K562 (cell line): ENCODE measurements at regions not wholly inside any gene's neighbourhood (a gene's known extent, or its start where the extent isn't known, plus 50 kb on each side); places are given as distances from the start of the nearest gene placed in this dataset.

Experiments
- ATAC-seq: fragments of 200-7000 bp; cut with Tn5 transposase; 3 replicates; pipeline ENCODE4 v1.9.1; 2020; ENCODE audit warnings: moderate library complexity
- BruUV-seq: library from RNA; stranded (reverse); fragments of 400-500 nt; replicated peaks from 2 replicates; lab custom pipeline; 2021; lab: Mats Ljungman, UMichigan
- CTCF ChIA-PET: fragments of 300-600 bp; formaldehyde crosslinking; extraction: SDS; loops from one replicate; lab custom pipeline; 2021; ENCODE audit warnings: low intra/inter-chr PET ratio; lab: Yijun Ruan, JAX
- POLR2A ChIA-PET: fragments of 300-600, 350-650 bp; sonication (Branson Sonifier 250); formaldehyde crosslinking; extraction: SDS; loops from one replicate; lab custom pipeline; 2021; ENCODE audit warnings: antibody characterized with exemption, inconsistent platforms; lab: Yijun Ruan, JAX
- DNase-seq, 4 experiments: peaks; one replicate each; pipeline versions ENCODE4 v3.0.0 to v3.0.0-alpha.2; 2011 to 2018; ENCODE audit warnings: low spot score in 3 of 4, mixed read lengths in 3 of 4; ENCODE audit errors: extremely low read depth in 1 of 4
- FAIRE-seq: peaks from 2 replicates; lab custom pipeline; 2011; peaks lifted over from hg19 to GRCh38; lab: Jason Lieb, UNC
- H2AFZ ChIP-seq: 2 replicates; pipeline ENCODE4 v1.6.0; 2011; ENCODE audit warnings: low read depth, low read length, control low read depth, inconsistent platforms
- H3K27ac ChIP-seq: fragments of 200-600 bp; 3 replicates; pipeline ENCODE4 v1.8.0; 2011; ENCODE audit warnings: low read depth, mild to moderate bottlenecking, control low read depth, inconsistent platforms, low read length, moderate library complexity, mixed read lengths; ENCODE audit errors: extremely low read depth
- H3K27me3 ChIP-seq, 2 experiments: fragments of 300-600 bp in 1 of 2; 2 replicates in 1 of 2; 3 replicates in 1 of 2; pipeline versions ENCODE4 v1.6.0 to v1.8.0; 2011; ENCODE audit warnings: inconsistent platforms in 2 of 2, low read length in 2 of 2, mild to moderate bottlenecking in 1 of 2, mixed read lengths in 1 of 2, moderate library complexity in 1 of 2; ENCODE audit not compliant: control insufficient read depth in 2 of 2, insufficient read depth in 2 of 2
- H3K36me3 ChIP-seq: fragments of 300-600 bp; 3 replicates; pipeline ENCODE4 v1.8.0; 2011; ENCODE audit warnings: mild to moderate bottlenecking, low read length, inconsistent platforms; ENCODE audit not compliant: control insufficient read depth, insufficient read depth
- H3K4me1 ChIP-seq, 2 experiments: fragments of 200-600 bp in 1 of 2; replicated peaks in 1 of 2; 2 replicates in 1 of 2; 3 replicates in 1 of 2; pipeline versions ENCODE4 v1.5.1 to v1.8.0; 2011; ENCODE audit warnings: inconsistent platforms in 2 of 2, low read length in 2 of 2, mild to moderate bottlenecking in 1 of 2, mixed read lengths in 1 of 2, moderate library complexity in 1 of 2; ENCODE audit not compliant: control insufficient read depth in 2 of 2, insufficient read depth in 2 of 2
- H3K4me2 ChIP-seq: 2 replicates; pipeline ENCODE4 v1.6.1; 2011; ENCODE audit warnings: low read length, control low read depth, inconsistent platforms, mixed read lengths; ENCODE audit not compliant: insufficient read depth
- H3K4me3 ChIP-seq: fragments of 200-600 bp; sonication (generic), shearing (Covaris generic); 2 replicates; pipeline ENCODE4 v1.5.1; 2016; ENCODE audit warnings: control low read depth, inconsistent platforms
- H3K79me2 ChIP-seq: fragments of 200-600 bp; 3 replicates; pipeline ENCODE4 v1.8.0; 2011; ENCODE audit warnings: low read length, inconsistent platforms; ENCODE audit not compliant: control insufficient read depth, insufficient read depth
- H3K9ac ChIP-seq, 2 experiments: 2 replicates each; pipeline versions ENCODE4 v1.6.0 to v1.6.1; 2011; ENCODE audit warnings: low read depth in 2 of 2, low read length in 2 of 2, control low read depth in 1 of 2, inconsistent platforms in 1 of 2, mild to moderate bottlenecking in 1 of 2, mixed read lengths in 1 of 2; ENCODE audit not compliant: insufficient read depth in 1 of 2
- H3K9me1 ChIP-seq: one replicate; pipeline ENCODE4 v1.6.0; 2011; ENCODE audit warnings: inconsistent platforms, mild to moderate bottlenecking, low read length, moderate library complexity; ENCODE audit not compliant: control insufficient read depth, insufficient read depth
- H3K9me3 ChIP-seq: replicated peaks from 2 replicates; pipeline ENCODE4 v1.5.1; 2011; ENCODE audit warnings: low read depth, low read length, inconsistent platforms; ENCODE audit not compliant: control insufficient read depth, insufficient read depth
- H4K20me1 ChIP-seq: replicated peaks from 2 replicates; pipeline ENCODE4 v1.6.1; 2011; ENCODE audit warnings: low read length, inconsistent platforms, mixed read lengths; ENCODE audit not compliant: control insufficient read depth, insufficient read depth
- CREBBP ChIP-seq: IDR thresholded peaks from one replicate; pipeline ENCODE4 v1.6.1; 2012; ENCODE audit warnings: low read depth, mild to moderate bottlenecking, control low read depth, inconsistent platforms, low read length
- CXXC5 ChIP-seq: fragments of 250-450 bp; sonication (Bioruptor Pico); IDR thresholded peaks from 2 replicates; pipeline ENCODE4 v1.8.0; 2022; ENCODE audit warnings: inconsistent platforms, mild to moderate bottlenecking, moderate library complexity
- ESRRB ChIP-seq: fragments of 250-450 bp; sonication (Bioruptor Pico); IDR thresholded peaks from 2 replicates; pipeline ENCODE4 v1.5.0; 2020; ENCODE audit warnings: mild to moderate bottlenecking, moderate library complexity, borderline replicate concordance
- LCOR ChIP-seq: sonication (generic); formaldehyde crosslinking; IDR thresholded peaks from 2 replicates; pipeline ENCODE4 v1.8.0; 2022; ENCODE audit warnings: mild to moderate bottlenecking, missing genetic modification reagents
- PHF8 ChIP-seq: fragments of 200-600 bp; sonication (generic); IDR thresholded peaks from 2 replicates; pipeline ENCODE4 v1.6.1; 2012; ENCODE audit warnings: mixed run types, mild to moderate bottlenecking, inconsistent platforms, low read length, moderate library complexity, borderline replicate concordance
- ZFP30 ChIP-seq: fragments of 250-450 bp; sonication (Bioruptor Pico); IDR thresholded peaks from 2 replicates; pipeline ENCODE4 v1.8.0; 2022; ENCODE audit warnings: moderate library complexity, mild to moderate bottlenecking, inconsistent platforms, borderline replicate concordance
- WGBS: fragments of 100-300 bp; shearing (Covaris generic); methylation state at CpG from one replicate; pipeline ENCODE4 v1.1.6; 2016; ENCODE audit warnings: low coverage, mixed read lengths; ENCODE audit not compliant: insufficient coverage; ENCODE audit errors: missing lambda C conversion rate; 5-methylcytosine and 5-hydroxymethylcytosine counted together
- in situ Hi-C: fragments of 300-500 bp; cut with MboI; formaldehyde crosslinking; loops from 4 replicates; pipeline ENCODE4 v1.15.0; 2018; ENCODE audit warnings: inconsistent platforms, mixed read lengths
- intact Hi-C: fragments of 100-400 bp; cut with micrococcal nuclease; formaldehyde crosslinking; loops from 2 replicates; pipeline ENCODE4 v1.14.2; 2022
- TF ChIP-seq, protein P1 (sequence below): sonication (generic); formaldehyde crosslinking; IDR thresholded peaks from 2 replicates; pipeline ENCODE4 v1.8.0; 2022; ENCODE audit warnings: mild to moderate bottlenecking, missing genetic modification reagents, borderline replicate concordance
- TF ChIP-seq, protein P2 (sequence below): IDR thresholded peaks from 2 replicates; pipeline ENCODE4 v1.6.1; 2011; ENCODE audit not compliant: insufficient read length; ENCODE audit errors: extremely low read depth

DNA sequence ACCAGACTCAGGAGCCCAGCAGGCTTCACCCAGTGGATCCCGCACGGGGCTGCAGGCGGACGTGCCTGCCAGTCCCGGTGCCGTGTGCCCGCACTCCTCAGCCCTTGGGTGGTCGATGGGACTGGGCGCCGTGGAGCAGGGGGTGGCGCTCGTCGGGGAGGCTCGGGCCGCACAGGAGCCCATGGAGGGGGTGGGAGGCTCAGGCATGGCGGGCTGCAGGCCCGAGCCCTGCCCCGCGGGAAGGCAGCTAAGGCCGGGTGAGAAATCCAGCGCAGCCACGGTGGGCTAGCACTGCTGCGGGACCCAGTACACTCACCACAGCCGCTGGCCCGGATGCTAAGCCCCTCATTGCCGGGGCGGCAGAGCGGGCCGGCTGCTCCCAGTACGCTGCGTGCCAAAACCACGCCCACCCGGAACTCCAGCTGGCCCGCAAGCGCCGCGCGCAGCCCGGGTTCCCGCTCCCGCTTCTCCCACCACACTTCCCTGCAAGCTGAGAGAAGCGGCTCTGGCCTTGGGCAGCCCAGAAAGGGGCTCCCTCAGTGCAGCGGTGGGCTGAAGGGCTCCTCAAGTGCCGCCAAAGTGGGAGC, 977.0 kb upstream of the LRFN5 start (continued):
- TF ChIP-seq CXXC5 (CRISPR knock-in tag) (0 out of 2 replicates have a peak, but pooled peaks have one; percentile 36), PHF8 (peak; percentile 26; the same call in 1 of the 2 replicates)

DNA sequence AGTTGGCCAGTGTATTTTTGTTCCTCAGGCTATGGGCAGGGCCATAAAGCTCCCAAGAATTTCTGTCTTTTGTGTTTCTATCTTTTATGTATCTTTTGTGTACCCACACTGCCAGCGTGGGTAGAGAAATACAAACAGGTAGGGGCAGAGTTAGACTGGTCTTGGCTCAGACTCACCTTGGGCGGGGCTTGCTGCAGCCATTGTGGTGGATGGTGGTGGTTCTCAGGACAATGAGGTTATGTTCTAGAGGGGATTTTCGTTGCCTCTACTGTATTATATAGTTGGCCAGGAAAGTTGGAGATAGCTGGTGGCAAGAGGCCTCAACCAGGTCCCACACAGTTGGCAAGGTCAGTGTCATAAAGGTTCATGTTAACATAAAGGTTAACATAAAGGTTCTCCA, 977.5 kb upstream of the LRFN5 start:
- POLR2A ChIA-PET = interaction anchor here (0.6 kb wide), 1 partner anchor 18 kb away, joined by 4 read pairs; no protein-coding TSS in a partner anchor
- 20% methylated on average over 3 of the region's 3 CpGs for WGBS
- TF ChIP-seq, protein P1, sequence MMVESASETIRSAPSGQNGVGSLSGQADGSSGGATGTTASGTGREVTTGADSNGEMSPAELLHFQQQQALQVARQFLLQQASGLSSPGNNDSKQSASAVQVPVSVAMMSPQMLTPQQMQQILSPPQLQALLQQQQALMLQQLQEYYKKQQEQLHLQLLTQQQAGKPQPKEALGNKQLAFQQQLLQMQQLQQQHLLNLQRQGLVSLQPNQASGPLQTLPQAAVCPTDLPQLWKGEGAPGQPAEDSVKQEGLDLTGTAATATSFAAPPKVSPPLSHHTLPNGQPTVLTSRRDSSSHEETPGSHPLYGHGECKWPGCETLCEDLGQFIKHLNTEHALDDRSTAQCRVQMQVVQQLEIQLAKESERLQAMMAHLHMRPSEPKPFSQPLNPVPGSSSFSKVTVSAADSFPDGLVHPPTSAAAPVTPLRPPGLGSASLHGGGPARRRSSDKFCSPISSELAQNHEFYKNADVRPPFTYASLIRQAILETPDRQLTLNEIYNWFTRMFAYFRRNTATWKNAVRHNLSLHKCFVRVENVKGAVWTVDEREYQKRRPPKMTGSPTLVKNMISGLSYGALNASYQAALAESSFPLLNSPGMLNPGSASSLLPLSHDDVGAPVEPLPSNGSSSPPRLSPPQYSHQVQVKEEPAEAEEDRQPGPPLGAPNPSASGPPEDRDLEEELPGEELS (CRISPR knock-in tag) = no peak
- TF ChIP-seq CREBBP = no peak
- no peak for TF ChIP-seq ZFP30
- TF ChIP-seq ESRRB (CRISPR knock-in tag) = no peak
- TF ChIP-seq LCOR (CRISPR knock-in tag) = no peak
- TF ChIP-seq, protein P2, sequence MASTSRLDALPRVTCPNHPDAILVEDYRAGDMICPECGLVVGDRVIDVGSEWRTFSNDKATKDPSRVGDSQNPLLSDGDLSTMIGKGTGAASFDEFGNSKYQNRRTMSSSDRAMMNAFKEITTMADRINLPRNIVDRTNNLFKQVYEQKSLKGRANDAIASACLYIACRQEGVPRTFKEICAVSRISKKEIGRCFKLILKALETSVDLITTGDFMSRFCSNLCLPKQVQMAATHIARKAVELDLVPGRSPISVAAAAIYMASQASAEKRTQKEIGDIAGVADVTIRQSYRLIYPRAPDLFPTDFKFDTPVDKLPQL = no peak

More for the DNA sequence above, 977.5 kb upstream of the LRFN5 start:
- ATAC-seq (peak; percentile 77), FAIRE-seq (no peak), DNase-seq (peak in 1 of 4 experiments; percentile 13)
- H3K27me3 ChIP-seq = no peaks in the 10 kb centered on the region
- intact Hi-C loops (no loop called here), in situ Hi-C loops (no loop called here)
- no peaks in the 10 kb centered on the region for H3K36me3 ChIP-seq
- H3K79me2 ChIP-seq = no peaks in the 10 kb centered on the region
- H3K4me3 ChIP-seq = peak overlapping the region; percentile 36
- H3K4me2 ChIP-seq = peak overlapping the region; percentile 38; the same call in 1 of the 2 replicates
- H3K4me1 ChIP-seq = no peaks in the 10 kb centered on the region
- no peaks in the 10 kb centered on the region for H3K9me1 ChIP-seq
- no TSS peak for BruUV-seq
- H4K20me1 ChIP-seq = no peaks in the 10 kb centered on the region
- no peak overlapping the region for H3K27ac ChIP-seq
- CTCF ChIA-PET = no interaction called here
- H2AFZ ChIP-seq = peak overlapping the region; percentile 55
- H3K9ac ChIP-seq = no peak overlapping the region
- no peaks in the 10 kb centered on the region for H3K9me3 ChIP-seq
